GM12891 (cell line): ENCODE measurements at regions not wholly inside any gene's neighbourhood (a gene's known extent, or its start where the extent isn't known, plus 50 kb on each side); places are given as distances from the start of the nearest gene placed in this dataset.

ENCODE experiments used
- POLR2A ChIP-seq: IDR thresholded peaks from 2 replicates; pipeline ENCODE4 v1.6.1; 2011; ENCODE audit warnings: low read depth, low read length, control low read depth
- POLR2AphosphoS5 ChIP-seq: IDR thresholded peaks from 2 replicates; pipeline ENCODE4 v1.6.1; 2011; ENCODE audit warnings: low read depth, low read length, control low read depth

- TF ChIP-seq POLR2A = no peak
- no peak for TF ChIP-seq POLR2AphosphoS5
Measured at GRCh38 chrX:69065451-69065850, 99.8 kb downstream of the PJA1 start.
